HEK293 (cell line): ENCODE measurements at regions not wholly inside any gene's neighbourhood (a gene's known extent, or its start where the extent isn't known, plus 50 kb on each side); places are given as distances from the start of the nearest gene placed in this dataset.

Source experiments
- CTCF ChIP-seq: fragments of 450-650 bp; formaldehyde crosslinking; IDR thresholded peaks from 2 replicates; pipeline ENCODE4 v1.5.1; 2016; ENCODE audit warnings: missing biosample characterization, missing genetic modification characterization
- SP2 ChIP-seq: fragments of 450-650 bp; formaldehyde crosslinking; IDR thresholded peaks from 2 replicates; pipeline ENCODE4 v1.5.1; 2016; ENCODE audit warnings: missing biosample characterization, missing genetic modification characterization
- ZBTB1 ChIP-seq: fragments of 450-650 bp; formaldehyde crosslinking; IDR thresholded peaks from 2 replicates; pipeline ENCODE4 v1.5.1; 2016; ENCODE audit warnings: missing biosample characterization, missing genetic modification characterization
- ZNF704 ChIP-seq: fragments of 450-650 bp; formaldehyde crosslinking; IDR thresholded peaks from 2 replicates; pipeline ENCODE4 v1.5.1; 2016; ENCODE audit warnings: missing biosample characterization, missing genetic modification characterization
- ZNF76 ChIP-seq: fragments of 450-650 bp; formaldehyde crosslinking; IDR thresholded peaks from 2 replicates; pipeline ENCODE4; 2016; ENCODE audit warnings: low read depth, missing biosample characterization, missing genetic modification characterization, borderline replicate concordance
- TF ChIP-seq, protein P1 (sequence below): fragments of 450-650 bp; formaldehyde crosslinking; IDR thresholded peaks from 2 replicates; pipeline ENCODE4 v1.5.1; 2016; ENCODE audit warnings: missing biosample characterization, missing genetic modification characterization

DNA sequence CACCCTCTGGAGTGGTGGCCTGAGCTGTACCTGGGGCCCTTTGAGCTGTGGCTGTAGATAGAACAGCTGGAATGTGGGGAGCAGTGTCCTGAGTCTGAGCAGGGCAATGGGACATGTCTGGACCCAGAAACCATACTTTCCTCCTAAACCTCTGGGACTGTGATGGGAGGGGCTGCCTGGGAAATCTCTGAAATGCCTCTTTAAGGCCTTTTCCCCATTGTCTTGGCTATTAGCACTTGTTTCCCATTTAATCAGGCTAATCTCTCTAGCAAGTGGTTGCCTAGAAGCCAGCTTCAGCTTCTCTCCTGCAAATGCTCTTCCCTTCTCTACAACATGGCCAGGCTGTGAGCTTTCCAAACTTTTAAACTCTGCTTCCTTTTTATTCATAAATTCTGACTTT is 58.5 kb upstream of the SPATA16 start:
- TF ChIP-seq SP2 (tag by site-specific recombination) (no peak), ZNF704 (tag by site-specific recombination) (no peak), CTCF (tag by site-specific recombination) (no peak), ZNF76 (tag by site-specific recombination) (no peak), ZBTB1 (no peak)
- TF ChIP-seq, protein P1, sequence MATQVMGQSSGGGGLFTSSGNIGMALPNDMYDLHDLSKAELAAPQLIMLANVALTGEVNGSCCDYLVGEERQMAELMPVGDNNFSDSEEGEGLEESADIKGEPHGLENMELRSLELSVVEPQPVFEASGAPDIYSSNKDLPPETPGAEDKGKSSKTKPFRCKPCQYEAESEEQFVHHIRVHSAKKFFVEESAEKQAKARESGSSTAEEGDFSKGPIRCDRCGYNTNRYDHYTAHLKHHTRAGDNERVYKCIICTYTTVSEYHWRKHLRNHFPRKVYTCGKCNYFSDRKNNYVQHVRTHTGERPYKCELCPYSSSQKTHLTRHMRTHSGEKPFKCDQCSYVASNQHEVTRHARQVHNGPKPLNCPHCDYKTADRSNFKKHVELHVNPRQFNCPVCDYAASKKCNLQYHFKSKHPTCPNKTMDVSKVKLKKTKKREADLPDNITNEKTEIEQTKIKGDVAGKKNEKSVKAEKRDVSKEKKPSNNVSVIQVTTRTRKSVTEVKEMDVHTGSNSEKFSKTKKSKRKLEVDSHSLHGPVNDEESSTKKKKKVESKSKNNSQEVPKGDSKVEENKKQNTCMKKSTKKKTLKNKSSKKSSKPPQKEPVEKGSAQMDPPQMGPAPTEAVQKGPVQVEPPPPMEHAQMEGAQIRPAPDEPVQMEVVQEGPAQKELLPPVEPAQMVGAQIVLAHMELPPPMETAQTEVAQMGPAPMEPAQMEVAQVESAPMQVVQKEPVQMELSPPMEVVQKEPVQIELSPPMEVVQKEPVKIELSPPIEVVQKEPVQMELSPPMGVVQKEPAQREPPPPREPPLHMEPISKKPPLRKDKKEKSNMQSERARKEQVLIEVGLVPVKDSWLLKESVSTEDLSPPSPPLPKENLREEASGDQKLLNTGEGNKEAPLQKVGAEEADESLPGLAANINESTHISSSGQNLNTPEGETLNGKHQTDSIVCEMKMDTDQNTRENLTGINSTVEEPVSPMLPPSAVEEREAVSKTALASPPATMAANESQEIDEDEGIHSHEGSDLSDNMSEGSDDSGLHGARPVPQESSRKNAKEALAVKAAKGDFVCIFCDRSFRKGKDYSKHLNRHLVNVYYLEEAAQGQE (tag by site-specific recombination), result no peak
